ENCODE measurements at regions not wholly inside any gene's neighbourhood (a gene's known extent, or its start where the extent isn't known, plus 50 kb on each side); places are given as distances from the start of the nearest gene placed in this dataset.
"Not testable (repeated sequence)": the region's sequence is repeated elsewhere in the genome, so short reads cannot be mapped to it uniquely, and the experiment has no call there.

GRCh38 chr1:217123340-217123739 lies 400.1 kb upstream of the ESRRG start:
- not testable (repeated sequence) for TF ChIP-seq TAF1 (IDR thresholded peaks at IDR 0.05; ENCODE audit: borderline replicate concordance, low read depth, low read length); POLR2AphosphoS5 (IDR thresholded peaks at IDR 0.05; ENCODE audit: low read depth, low read length); POLR2A (IDR thresholded peaks at IDR 0.05; ENCODE audit: low read depth, low read length)

Data from GM12892 (cell line).